ENCODE measurements at regions not wholly inside any gene's neighbourhood (a gene's known extent, or its start where the extent isn't known, plus 50 kb on each side); places are given as distances from the start of the nearest gene placed in this dataset.

- TF ChIP-seq CTCF (IDR thresholded peaks at IDR 0.05) (no peak), POLR2AphosphoS5 (IDR thresholded peaks at IDR 0.05) (no peak)
These were observed 110.3 kb downstream of the OXSM start for GRCh38 chr3:25900161-25900560.

Measured in stomach (tissue), 4 donors.